Esophagus squamous epithelium (tissue), 5 donors: ENCODE measurements at regions not wholly inside any gene's neighbourhood (a gene's known extent, or its start where the extent isn't known, plus 50 kb on each side); places are given as distances from the start of the nearest gene placed in this dataset.
A peak's percentile ranks its signal among the peaks of the same experiment; 100 is the strongest.

Source experiments
- DNase-seq: peaks from one replicate; lab custom pipeline; 2025; lab: John Stamatoyannopoulos, UW
- H3K27ac ChIP-seq, 4 donors: fragments of 200-600 bp; sonication (generic); one replicate each; pipeline ENCODE4 v1.5.1; 2016 to 2019; ENCODE audit warnings: mild to moderate bottlenecking in 1 of 4
- H3K27me3 ChIP-seq, 4 donors: fragments of 200-600 bp; sonication (generic); 1 replicate in 3 of 4; 2 replicates in 1 of 4; pipeline versions ENCODE4 v1.5.1 to v1.6.0; 2017 to 2021; ENCODE audit warnings: antibody characterized with exemption in 1 of 4
- H3K36me3 ChIP-seq, 3 donors: fragments of 200-600 bp; sonication (generic); one replicate each; pipeline ENCODE4 v1.5.1; 2016 to 2019
- H3K4me1 ChIP-seq, 3 donors: fragments of 200-600 bp; sonication (generic); one replicate each; pipeline ENCODE4 v1.5.1; 2017 to 2019
- H3K4me3 ChIP-seq, 4 donors: fragments of 200-600 bp; sonication (generic); 1 replicate in 3 of 4; 2 replicates in 1 of 4; pipeline ENCODE4 v1.5.1; 2016 to 2019; ENCODE audit warnings: mild to moderate bottlenecking in 2 of 4, moderate library complexity in 1 of 4
- H3K9me3 ChIP-seq, 3 donors: fragments of 200-600 bp; sonication (generic); one replicate each; pipeline ENCODE4 v1.5.1; 2016 to 2019
- CTCF ChIP-seq, 6 experiments: fragments of 450-650 bp in 4 of 6; fragments of 200-600 bp in 2 of 6; sonication (generic) in 2 of 6; IDR thresholded peaks; one replicate each; pipeline ENCODE4 v1.5.1; 2016 to 2019; ENCODE audit warnings: antibody characterized with exemption in 6 of 6, mild to moderate bottlenecking in 4 of 6, moderate library complexity in 4 of 6
- POLR2A ChIP-seq, 4 donors: fragments of 450-650 bp; IDR thresholded peaks; one replicate each; pipeline ENCODE4 v1.6.1; 2017; ENCODE audit warnings: antibody characterized with exemption in 4 of 4, mild to moderate bottlenecking in 4 of 4, moderate library complexity in 3 of 4
- WGBS, 2 donors: methylation state at CpG; one replicate each; pipeline ENCODE4 v1.1.5; 2018; 5-methylcytosine and 5-hydroxymethylcytosine counted together
- intact Hi-C: fragments of 100-400 bp; cut with DNase I; formaldehyde crosslinking; loops from one replicate; pipeline ENCODE4 v1.15.0; 2022
- donor health status: DM: yes; HTN: yes; CAD: no.

GRCh38 chr2:55102056-55102812 lies 52.0 kb upstream of the RTN4 start:
- TF ChIP-seq POLR2A (IDR thresholded peaks at IDR 0.05) (no peak), CTCF (IDR thresholded peaks at IDR 0.05) (no peak)
- Histone ChIP-seq H3K4me1 (peaks cover 7 to 31% (median 15%) of the 10 kb centered on the region in 3 donors), H3K27ac (peak overlapping the region; percentile 47 to 82 (median 80)), H3K27me3 (no peaks in the 10 kb centered on the region), H3K4me3 (no peak overlapping the region), H3K9me3 (no peaks in the 10 kb centered on the region), H3K36me3 (no peaks in the 10 kb centered on the region)
- 61 to 69% methylated on average over 4 of the region's 4 CpGs for WGBS, 2 donors
- intact Hi-C loops: no loop called here
- no peak for DNase-seq

- intact Hi-C loops: no loop called here
- Histone ChIP-seq H3K4me1 (peaks cover 10 to 39% (median 19%) of the 10 kb centered on the region in 3 donors), H3K9me3 (no peaks in the 10 kb centered on the region), H3K27me3 (no peaks in the 10 kb centered on the region), H3K27ac (peak overlapping the region in 3 of 4 donors; percentile 64 to 82 (median 81)), H3K4me3 (no peak overlapping the region), H3K36me3 (no peaks in the 10 kb centered on the region)
- no peak for DNase-seq
- no peak for TF ChIP-seq POLR2A (IDR thresholded peaks at IDR 0.05)
- no peak for TF ChIP-seq CTCF (IDR thresholded peaks at IDR 0.05)
These were observed 51.2 kb upstream of the RTN4 start for GRCh38 chr2:55101466-55101865.

GRCh38 chr2:55099878-55100820 lies 49.9 kb upstream of the RTN4 start:
- H3K27ac ChIP-seq: peak overlapping the region; percentile 20 to 89 (median 82)
- no peaks in the 10 kb centered on the region for H3K36me3 ChIP-seq
- intact Hi-C loops: no loop called here
- peaks cover 10 to 44% (median 22%) of the 10 kb centered on the region in 3 donors for H3K4me1 ChIP-seq
- no peaks in the 10 kb centered on the region for H3K27me3 ChIP-seq
- H3K9me3 ChIP-seq: no peaks in the 10 kb centered on the region
- no peak overlapping the region for H3K4me3 ChIP-seq
- TF ChIP-seq POLR2A (IDR thresholded peaks at IDR 0.05) (no peak), CTCF (IDR thresholded peaks at IDR 0.05) (no peak)
- DNase-seq: no peak
- WGBS, 2 donors: 65 to 66% methylated on average over 5 of the region's 5 CpGs
